Panc1 (cell line): ENCODE measurements at regions not wholly inside any gene's neighbourhood (a gene's known extent, or its start where the extent isn't known, plus 50 kb on each side); places are given as distances from the start of the nearest gene placed in this dataset.

Experiments
- ATAC-seq: fragments of 200-7000 bp; cut with Tn5 transposase; 2 replicates; pipeline ENCODE4 v1.9.1; 2020; ENCODE audit warnings: mild to moderate bottlenecking, moderate library complexity
- BruUV-seq: library from RNA; stranded (reverse); fragments of 400-500 nt; replicated peaks from 2 replicates; lab custom pipeline; 2021; lab: Mats Ljungman, UMichigan
- CTCF ChIA-PET: fragments of 300-600 bp; sonication (Branson Sonifier 250); formaldehyde crosslinking; loops from one replicate; lab custom pipeline; 2022; ENCODE audit warnings: antibody characterized with exemption; lab: Charles Lee
- POLR2A ChIA-PET: fragments of 300-600 bp; sonication (Branson Sonifier 250); formaldehyde crosslinking; loops from one replicate; lab custom pipeline; 2022; ENCODE audit warnings: antibody characterized with exemption; lab: Charles Lee
- DNase-seq: peaks from one replicate; pipeline ENCODE4 v3.0.0-alpha.2; 2010; ENCODE audit warnings: low read depth, low spot score
- H3K27ac ChIP-seq: 2 replicates; pipeline ENCODE4 v1.5.1; 2011; ENCODE audit warnings: mild to moderate bottlenecking, low read length, inconsistent platforms
- H3K27me3 ChIP-seq: fragments of 200-500 bp; sonication (Bioruptor generic); 2 replicates; pipeline ENCODE4 v1.6.0; 2014; ENCODE audit warnings: low read length, inconsistent platforms; ENCODE audit not compliant: control insufficient read depth, insufficient read depth
- H3K36me3 ChIP-seq: fragments of 200-500 bp; sonication (Bioruptor generic); 2 replicates; pipeline ENCODE4 v1.5.1; 2014; ENCODE audit warnings: inconsistent platforms, mild to moderate bottlenecking, low read length, moderate library complexity; ENCODE audit not compliant: control insufficient read depth, insufficient read depth
- H3K4me1 ChIP-seq: 2 replicates; pipeline ENCODE4 v1.5.1; 2011; ENCODE audit warnings: inconsistent platforms, mild to moderate bottlenecking, low read length, moderate library complexity; ENCODE audit not compliant: control insufficient read depth, insufficient read depth
- H3K4me3 ChIP-seq, 2 experiments: 2 replicates each; pipeline ENCODE4 v1.5.1; 2011 to 2012; ENCODE audit warnings: low read depth in 2 of 2, low read length in 2 of 2, mild to moderate bottlenecking in 2 of 2, inconsistent platforms in 1 of 2, moderate library complexity in 1 of 2
- H3K9me3 ChIP-seq: fragments of 200-500 bp; sonication (Bioruptor generic); 2 replicates; pipeline ENCODE4 v1.5.1; 2014; ENCODE audit warnings: low read depth, mild to moderate bottlenecking, inconsistent platforms, low read length, moderate library complexity; ENCODE audit not compliant: control insufficient read depth, insufficient read depth
- POLR2AphosphoS5 ChIP-seq: IDR thresholded peaks from 2 replicates; pipeline ENCODE4 v1.6.1; 2012; ENCODE audit warnings: mild to moderate bottlenecking, low read depth, low read length, moderate library complexity
- SIN3A ChIP-seq: IDR thresholded peaks from 2 replicates; pipeline ENCODE4 v1.6.1; 2012; ENCODE audit warnings: low read depth, mild to moderate bottlenecking, low read length, moderate library complexity, borderline replicate concordance; ENCODE audit not compliant: insufficient read depth
- TCF7L2 ChIP-seq: IDR thresholded peaks from 2 replicates; pipeline ENCODE4 v1.6.1; 2011; ENCODE audit warnings: mild to moderate bottlenecking, low read depth, low read length, inconsistent platforms
- in situ Hi-C: cut with HindIII; loops from 2 replicates; pipeline ENCODE4 v1.10.0; 2016; ENCODE audit warnings: low sequenced_read_pairs, low pct_unique_long_range_greater_than_20kb
- intact Hi-C: fragments of 100-400 bp; cut with micrococcal nuclease; formaldehyde crosslinking; loops from one replicate; pipeline ENCODE4 v1.10.0; 2022; ENCODE audit not compliant: unreplicated experiment
- TF ChIP-seq, protein P1 (sequence below), 2 experiments: IDR thresholded peaks; 2 replicates each; pipeline ENCODE4 v1.6.1; 2011 to 2012; ENCODE audit warnings: low read depth in 2 of 2, control low read depth in 1 of 2, low read length in 1 of 2, mild to moderate bottlenecking in 1 of 2, moderate library complexity in 1 of 2; ENCODE audit not compliant: insufficient read depth in 1 of 2
- TF ChIP-seq, protein P2 (sequence below): fragments of 450-650 bp; IDR thresholded peaks from 2 replicates; pipeline ENCODE4 v1.5.1; 2017; ENCODE audit warnings: mild to moderate bottlenecking

DNA sequence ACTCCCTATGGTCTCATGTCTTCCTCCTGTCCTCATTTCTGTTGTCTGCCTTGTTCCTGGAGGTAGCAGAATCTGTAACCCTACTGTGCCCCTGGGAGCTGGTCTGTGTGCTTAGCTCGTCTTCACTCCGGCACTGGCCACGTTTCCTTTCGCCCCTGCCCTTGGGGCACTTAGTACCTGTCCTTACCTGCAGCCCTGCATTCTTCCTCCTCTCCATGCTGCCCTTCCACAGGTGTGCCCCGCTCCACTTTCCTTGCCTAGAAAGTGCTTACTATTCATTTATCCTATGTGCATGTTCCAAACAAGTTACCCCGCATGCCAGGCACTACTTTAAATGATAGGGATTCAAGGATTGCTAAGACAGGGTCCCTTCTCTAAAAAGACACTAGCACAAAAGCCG lies 199.9 kb upstream of the ZMIZ1 start:
- no peak for DNase-seq
- in situ Hi-C loops, result no loop called here
- H3K9me3 ChIP-seq, result no peaks in the 10 kb centered on the region
- no peaks in the 10 kb centered on the region for H3K4me1 ChIP-seq
- intact Hi-C loops, result no loop called here
- H3K4me3 ChIP-seq, result no peak overlapping the region
- ATAC-seq, result no peak
- H3K27ac ChIP-seq, result no peak overlapping the region
- H3K36me3 ChIP-seq, result no peaks in the 10 kb centered on the region
- TF ChIP-seq, protein P1, sequence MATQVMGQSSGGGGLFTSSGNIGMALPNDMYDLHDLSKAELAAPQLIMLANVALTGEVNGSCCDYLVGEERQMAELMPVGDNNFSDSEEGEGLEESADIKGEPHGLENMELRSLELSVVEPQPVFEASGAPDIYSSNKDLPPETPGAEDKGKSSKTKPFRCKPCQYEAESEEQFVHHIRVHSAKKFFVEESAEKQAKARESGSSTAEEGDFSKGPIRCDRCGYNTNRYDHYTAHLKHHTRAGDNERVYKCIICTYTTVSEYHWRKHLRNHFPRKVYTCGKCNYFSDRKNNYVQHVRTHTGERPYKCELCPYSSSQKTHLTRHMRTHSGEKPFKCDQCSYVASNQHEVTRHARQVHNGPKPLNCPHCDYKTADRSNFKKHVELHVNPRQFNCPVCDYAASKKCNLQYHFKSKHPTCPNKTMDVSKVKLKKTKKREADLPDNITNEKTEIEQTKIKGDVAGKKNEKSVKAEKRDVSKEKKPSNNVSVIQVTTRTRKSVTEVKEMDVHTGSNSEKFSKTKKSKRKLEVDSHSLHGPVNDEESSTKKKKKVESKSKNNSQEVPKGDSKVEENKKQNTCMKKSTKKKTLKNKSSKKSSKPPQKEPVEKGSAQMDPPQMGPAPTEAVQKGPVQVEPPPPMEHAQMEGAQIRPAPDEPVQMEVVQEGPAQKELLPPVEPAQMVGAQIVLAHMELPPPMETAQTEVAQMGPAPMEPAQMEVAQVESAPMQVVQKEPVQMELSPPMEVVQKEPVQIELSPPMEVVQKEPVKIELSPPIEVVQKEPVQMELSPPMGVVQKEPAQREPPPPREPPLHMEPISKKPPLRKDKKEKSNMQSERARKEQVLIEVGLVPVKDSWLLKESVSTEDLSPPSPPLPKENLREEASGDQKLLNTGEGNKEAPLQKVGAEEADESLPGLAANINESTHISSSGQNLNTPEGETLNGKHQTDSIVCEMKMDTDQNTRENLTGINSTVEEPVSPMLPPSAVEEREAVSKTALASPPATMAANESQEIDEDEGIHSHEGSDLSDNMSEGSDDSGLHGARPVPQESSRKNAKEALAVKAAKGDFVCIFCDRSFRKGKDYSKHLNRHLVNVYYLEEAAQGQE (IDR thresholded peaks at IDR 0.05; ENCODE audit: insufficient read depth in 1 of 2, low read depth in 2 of 2, low read length in 1 of 2), result no peak
- TF ChIP-seq SIN3A, result no peak
- no peak for TF ChIP-seq POLR2AphosphoS5
- TF ChIP-seq, protein P2, sequence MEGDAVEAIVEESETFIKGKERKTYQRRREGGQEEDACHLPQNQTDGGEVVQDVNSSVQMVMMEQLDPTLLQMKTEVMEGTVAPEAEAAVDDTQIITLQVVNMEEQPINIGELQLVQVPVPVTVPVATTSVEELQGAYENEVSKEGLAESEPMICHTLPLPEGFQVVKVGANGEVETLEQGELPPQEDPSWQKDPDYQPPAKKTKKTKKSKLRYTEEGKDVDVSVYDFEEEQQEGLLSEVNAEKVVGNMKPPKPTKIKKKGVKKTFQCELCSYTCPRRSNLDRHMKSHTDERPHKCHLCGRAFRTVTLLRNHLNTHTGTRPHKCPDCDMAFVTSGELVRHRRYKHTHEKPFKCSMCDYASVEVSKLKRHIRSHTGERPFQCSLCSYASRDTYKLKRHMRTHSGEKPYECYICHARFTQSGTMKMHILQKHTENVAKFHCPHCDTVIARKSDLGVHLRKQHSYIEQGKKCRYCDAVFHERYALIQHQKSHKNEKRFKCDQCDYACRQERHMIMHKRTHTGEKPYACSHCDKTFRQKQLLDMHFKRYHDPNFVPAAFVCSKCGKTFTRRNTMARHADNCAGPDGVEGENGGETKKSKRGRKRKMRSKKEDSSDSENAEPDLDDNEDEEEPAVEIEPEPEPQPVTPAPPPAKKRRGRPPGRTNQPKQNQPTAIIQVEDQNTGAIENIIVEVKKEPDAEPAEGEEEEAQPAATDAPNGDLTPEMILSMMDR, result no peak
- no peak for TF ChIP-seq TCF7L2
- POLR2A ChIA-PET, result no interaction called here
- BruUV-seq, result no TSS peak
- CTCF ChIA-PET, result no interaction called here
- H3K27me3 ChIP-seq, result no peaks in the 10 kb centered on the region

DNA sequence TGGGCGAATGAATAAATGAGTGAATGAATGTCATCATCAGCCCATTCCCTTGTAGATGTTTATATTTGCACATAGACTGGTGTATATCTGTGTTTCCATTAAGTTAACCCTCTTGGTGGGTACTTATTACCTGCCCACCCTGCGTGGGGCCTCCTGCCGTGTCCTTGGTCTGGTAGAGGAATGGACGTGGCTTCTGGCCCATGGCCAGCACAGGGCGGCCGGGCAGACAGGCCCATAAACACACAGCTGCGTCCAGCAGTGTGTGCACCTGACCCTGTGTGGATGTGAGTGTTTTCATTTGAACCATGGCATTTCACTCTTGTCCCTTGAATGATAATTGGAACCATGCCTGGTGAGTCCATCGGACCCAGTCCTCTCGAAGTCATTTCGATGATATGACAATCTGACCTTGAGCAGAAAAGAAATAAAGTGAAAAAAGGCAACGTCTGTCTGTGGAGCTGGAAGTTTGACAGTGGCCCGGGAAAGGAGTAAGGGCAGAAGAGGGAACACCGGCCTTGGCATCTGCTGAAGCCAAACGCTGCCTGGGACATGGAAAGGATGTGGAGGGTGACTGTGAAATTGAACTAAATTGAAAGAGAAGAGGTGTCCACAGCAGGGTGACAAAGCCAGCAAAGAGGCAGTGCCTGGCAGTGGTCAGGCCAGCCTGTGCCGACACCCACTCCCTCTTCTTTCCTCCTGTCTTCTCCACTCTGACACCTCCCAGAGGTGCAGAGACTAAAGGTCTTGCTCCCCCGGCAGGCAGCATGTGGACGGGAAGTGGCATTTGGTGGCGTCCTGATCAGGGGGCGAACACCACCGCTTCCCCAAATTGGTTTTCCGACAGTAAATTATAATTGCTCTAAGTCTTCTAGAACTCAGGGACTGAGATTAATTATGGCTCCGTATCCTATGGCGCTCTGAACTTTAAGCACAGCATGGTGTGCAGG lies 199.0 kb upstream of the ZMIZ1 start:
- Histone ChIP-seq H3K4me1 (no peaks in the 10 kb centered on the region), H3K36me3 (no peaks in the 10 kb centered on the region), H3K9me3 (no peaks in the 10 kb centered on the region), H3K27ac (no peak overlapping the region), H3K4me3 (no peak overlapping the region), H3K27me3 (no peaks in the 10 kb centered on the region)
- DNase-seq, result no peak
- in situ Hi-C loops (no loop called here), intact Hi-C loops (no loop called here)
- no TSS peak for BruUV-seq
- ChIA-PET POLR2A (no interaction called here), CTCF (no interaction called here)
- TF ChIP-seq SIN3A (no peak), POLR2AphosphoS5 (no peak)
- TF ChIP-seq, protein P1 (IDR thresholded peaks at IDR 0.05; ENCODE audit: insufficient read depth in 1 of 2, low read depth in 2 of 2, low read length in 1 of 2), result no peak
- TF ChIP-seq, protein P2, result no peak
- no peak for ATAC-seq
